B cell (primary cell): ENCODE measurements at regions not wholly inside any gene's neighbourhood (a gene's known extent, or its start where the extent isn't known, plus 50 kb on each side); places are given as distances from the start of the nearest gene placed in this dataset.

Experiments used
- ATAC-seq: fragments of 200-7000 bp; cut with Tn5 transposase; one replicate; pipeline ENCODE4 v1.10.0; 2021; ENCODE audit warnings: low read depth, mild to moderate bottlenecking, moderate number of reproducible peaks, moderate library complexity
- CTCF ChIA-PET: fragments of 350-600 bp; sonication (Branson Sonifier 250); formaldehyde crosslinking; loops from one replicate; lab custom pipeline; 2021; ENCODE audit warnings: antibody characterized with exemption, inconsistent platforms; lab: Charles Lee
- POLR2A ChIA-PET: fragments of 350-600 bp; sonication (Branson Sonifier 250); formaldehyde crosslinking; loops from one replicate; lab custom pipeline; 2021; ENCODE audit warnings: antibody characterized with exemption; lab: Charles Lee
- DNase-seq: peaks from one replicate; pipeline ENCODE4 v3.0.0; 2013
- H2AFZ ChIP-seq: 2 replicates; pipeline ENCODE4 v1.6.1; 2012; ENCODE audit warnings: mild to moderate bottlenecking, low read depth, low read length; ENCODE audit not compliant: insufficient read depth, poor library complexity, severe bottlenecking
- H3K27ac ChIP-seq, 2 donors: 1 replicate in 1 of 2; 2 replicates in 1 of 2; pipeline ENCODE4 v1.5.1; 2012 to 2013; ENCODE audit warnings: low read length in 2 of 2, mild to moderate bottlenecking in 2 of 2, moderate library complexity in 1 of 2
- H3K27me3 ChIP-seq, 4 experiments: fragments of 200-600 bp in 1 of 4; sonication (generic) in 1 of 4; replicated peaks in 1 of 4; 1 replicate in 2 of 4; 2 replicates in 2 of 4; pipeline versions ENCODE4 v1.6.1 to v1.7.0; 2013 to 2016; ENCODE audit warnings: low read length in 3 of 4, mild to moderate bottlenecking in 2 of 4, mixed read lengths in 1 of 4, moderate library complexity in 1 of 4; ENCODE audit not compliant: insufficient read depth in 4 of 4, control insufficient read depth in 3 of 4; ENCODE audit errors: control extremely low read depth in 1 of 4
- H3K36me3 ChIP-seq, 2 experiments: replicated peaks in 1 of 2; 1 replicate in 1 of 2; 2 replicates in 1 of 2; pipeline versions ENCODE4 v1.6.1 to v1.7.1; 2013; ENCODE audit warnings: low read length in 1 of 2; ENCODE audit not compliant: insufficient read depth in 2 of 2, control insufficient read depth in 1 of 2; ENCODE audit errors: control extremely low read depth in 1 of 2, extremely low read depth in 1 of 2
- H3K4me1 ChIP-seq, 2 donors: fragments of 200-600 bp in 1 of 2; sonication (generic) in 1 of 2; 1 replicate in 1 of 2; 2 replicates in 1 of 2; pipeline versions ENCODE4 v1.5.1 to v1.6.1; 2013 to 2017; ENCODE audit warnings: low read length in 2 of 2; ENCODE audit not compliant: control insufficient read depth in 2 of 2, insufficient read depth in 2 of 2
- H3K4me2 ChIP-seq: replicated peaks from 2 replicates; pipeline ENCODE3; 2012; ENCODE audit warnings: mild to moderate bottlenecking, low read depth, low read length; ENCODE audit not compliant: poor library complexity, severe bottlenecking
- H3K4me3 ChIP-seq, 5 experiments: fragments of 200-600 bp in 1 of 5; sonication (generic) in 1 of 5; 1 replicate in 3 of 5; 2 replicates in 2 of 5; pipeline versions ENCODE4 v1.5.1 to v1.7.0; 2011 to 2016; ENCODE audit warnings: low read length in 4 of 5, mild to moderate bottlenecking in 4 of 5, low read depth in 2 of 5, control low read depth in 1 of 5, moderate library complexity in 1 of 5; ENCODE audit not compliant: insufficient read depth in 1 of 5; ENCODE audit errors: control extremely low read depth in 1 of 5, extremely low read depth in 1 of 5
- H3K79me2 ChIP-seq: fragments of 200-600 bp; sonication (generic); one replicate; pipeline ENCODE4 v1.6.0; 2016; ENCODE audit warnings: low read length; ENCODE audit not compliant: control insufficient read depth, insufficient read depth
- H3K9ac ChIP-seq: fragments of 200-600 bp; sonication (generic); 2 replicates; pipeline ENCODE4 v1.6.1; 2017; ENCODE audit warnings: mild to moderate bottlenecking, low read length, moderate library complexity
- H3K9me3 ChIP-seq, 3 donors: one replicate each; pipeline versions ENCODE4 v1.6.1 to v1.7.1; 2013; ENCODE audit warnings: low read length in 2 of 3; ENCODE audit not compliant: control insufficient read depth in 2 of 3, insufficient read depth in 1 of 3; ENCODE audit errors: control extremely low read depth in 1 of 3
- H4K20me1 ChIP-seq: 2 replicates; pipeline ENCODE4 v1.6.0; 2012; ENCODE audit warnings: mild to moderate bottlenecking, low read length; ENCODE audit not compliant: insufficient read depth, control insufficient read depth, poor library complexity, severe bottlenecking
- H3K27ac Mint-ChIP-seq: one replicate; pipeline ENCODE4 v1.8.0; 2021; ENCODE audit warnings: mixed read lengths
- H3K27me3 Mint-ChIP-seq: one replicate; pipeline ENCODE4 v1.8.0; 2021; ENCODE audit warnings: mixed read lengths
- H3K4me1 Mint-ChIP-seq: one replicate; pipeline ENCODE4 v1.8.0; 2021; ENCODE audit warnings: mixed read lengths
- H3K4me3 Mint-ChIP-seq: one replicate; pipeline ENCODE4 v1.8.0; 2021; ENCODE audit warnings: mixed read lengths
- H3K9me3 Mint-ChIP-seq: one replicate; pipeline ENCODE4 v1.8.0; 2022; ENCODE audit warnings: mixed read lengths; ENCODE audit not compliant: insufficient read depth
- CTCF ChIP-seq: fragments of 200-600 bp; IDR thresholded peaks from one replicate; pipeline ENCODE4 v1.8.0; 2022; ENCODE audit warnings: antibody characterized with exemption, mild to moderate bottlenecking
- EZH2 ChIP-seq: IDR thresholded peaks from 2 replicates; pipeline ENCODE4 v1.6.1; 2012; ENCODE audit warnings: borderline replicate concordance, low read depth, mild to moderate bottlenecking, moderate library complexity, low read length; ENCODE audit not compliant: insufficient read depth, poor library complexity, severe bottlenecking
- WGBS: methylation state at CpG from one replicate; pipeline ENCODE4 v1.1.5; 2013; ENCODE audit warnings: missing lambda C conversion rate; ENCODE audit not compliant: insufficient coverage; 5-methylcytosine and 5-hydroxymethylcytosine counted together
- intact Hi-C: fragments of 100-400 bp; cut with micrococcal nuclease; formaldehyde crosslinking; loops from one replicate; pipeline ENCODE4 v1.10.0; 2022

GRCh38 chr2:4424153-4424552, 720.8 kb downstream of the DCDC2C start:
- Mint-ChIP-seq H3K27ac (no peak overlapping the region), H3K9me3 (no peaks in the 10 kb centered on the region), H3K4me3 (no peak overlapping the region), H3K27me3 (no peaks in the 10 kb centered on the region), H3K4me1 (no peaks in the 10 kb centered on the region)
- Histone ChIP-seq H3K4me3 (no peak overlapping the region), H3K27ac (no peak overlapping the region), H3K9ac (no peak overlapping the region), H3K9me3 (peaks cover 0 to 3% (median 0%) of the 10 kb centered on the region in 3 donors), H3K4me2 (no peak overlapping the region), H4K20me1 (no peaks in the 10 kb centered on the region), H2AFZ (no peak overlapping the region), H3K27me3 (no peaks in the 10 kb centered on the region), H3K79me2 (no peaks in the 10 kb centered on the region), H3K4me1 (no peaks in the 10 kb centered on the region), H3K36me3 (no peaks in the 10 kb centered on the region)
- ChIA-PET CTCF (no interaction called here), POLR2A (no interaction called here)
- intact Hi-C loops: no loop called here
- ATAC-seq (no peak), DNase-seq (no peak)
- no CpG with 5 or more reads among the region's 6 CpGs for WGBS
- no peak for TF ChIP-seq EZH2
- no peak for TF ChIP-seq CTCF

GRCh38 chr2:4427083-4427482, 723.7 kb downstream of the DCDC2C start:
- DNase-seq: no peak
- no peaks in the 10 kb centered on the region for H3K9me3 Mint-ChIP-seq
- H3K27me3 Mint-ChIP-seq: no peaks in the 10 kb centered on the region
- Histone ChIP-seq H3K36me3 (no peaks in the 10 kb centered on the region), H2AFZ (no peak overlapping the region), H3K9me3 (peaks cover 0 to 3% (median 0%) of the 10 kb centered on the region in 3 donors), H3K27me3 (no peaks in the 10 kb centered on the region), H3K4me1 (no peaks in the 10 kb centered on the region), H3K4me2 (no peak overlapping the region), H3K9ac (no peak overlapping the region), H3K4me3 (no peak overlapping the region), H4K20me1 (no peaks in the 10 kb centered on the region), H3K27ac (no peak overlapping the region), H3K79me2 (no peaks in the 10 kb centered on the region)
- no peak for ATAC-seq
- intact Hi-C loops: no loop called here
- no peak for TF ChIP-seq EZH2
- no peak for TF ChIP-seq CTCF
- H3K27ac Mint-ChIP-seq: no peak overlapping the region
- ChIA-PET CTCF (no interaction called here), POLR2A (no interaction called here)
- 89% methylated on average over 4 of the region's 5 CpGs for WGBS
- H3K4me1 Mint-ChIP-seq: no peaks in the 10 kb centered on the region
- H3K4me3 Mint-ChIP-seq: no peak overlapping the region
